ENCODE measurements at regions not wholly inside any gene's neighbourhood (a gene's known extent, or its start where the extent isn't known, plus 50 kb on each side); places are given as distances from the start of the nearest gene placed in this dataset.

- in situ Hi-C loops (cut with MboI; ENCODE audit: low sequenced_read_pairs), result no loop called here
- Histone ChIP-seq H2AK9ac (replicated peaks; ENCODE audit: low read depth, low read length, poor library complexity) (no peak overlapping the region), H3K56ac (ENCODE audit: extremely low read depth, insufficient read depth, low read length) (no peak overlapping the region), H4K5ac (ENCODE audit: low read depth, low read length) (no peak overlapping the region), H3K9me1 (ENCODE audit: insufficient read depth, low read length) (no peaks in the 10 kb centered on the region), H2AFZ (replicated peaks; ENCODE audit: low read length, poor library complexity) (no peak overlapping the region), H3K27me3 (ENCODE audit: control insufficient read depth, insufficient read depth, low read length) (no peaks in the 10 kb centered on the region), H3K79me1 (ENCODE audit: low read depth in 1 of 2, low read length in 2 of 2) (no peaks in the 10 kb centered on the region), H3K4me3 (ENCODE audit: insufficient read depth, low read depth, low read length) (no peak overlapping the region), H3K23ac (ENCODE audit: low read depth, low read length) (no peak overlapping the region), H3K36me3 (ENCODE audit: control insufficient read depth, insufficient read depth, low read length) (no peaks in the 10 kb centered on the region), H2BK20ac (ENCODE audit: low read depth, low read length) (no peak overlapping the region), H3K18ac (ENCODE audit: low read depth, low read length) (no peak overlapping the region), H3K4me2 (ENCODE audit: low read depth, low read length) (no peak overlapping the region), H3K14ac (replicated peaks; ENCODE audit: low read depth, low read length) (no peak overlapping the region), H2BK5ac (ENCODE audit: low read depth, low read length, poor library complexity, severe bottlenecking) (no peak overlapping the region), H3K9me3 (ENCODE audit: control insufficient read depth, insufficient read depth, low read length) (no peaks in the 10 kb centered on the region), H3K4me1 (ENCODE audit: control insufficient read depth, insufficient read depth, low read length) (no peaks in the 10 kb centered on the region), H3K4ac (ENCODE audit: low read depth, low read length) (no peak overlapping the region), H3K27ac (ENCODE audit: insufficient read depth, low read length) (no peak overlapping the region), H2BK15ac (ENCODE audit: low read depth, low read length) (no peak overlapping the region), H2BK120ac (ENCODE audit: low read depth, low read length) (no peak overlapping the region), H4K20me1 (ENCODE audit: insufficient read depth, low read length) (no peaks in the 10 kb centered on the region), H2AK5ac (ENCODE audit: low read depth, low read length) (no peak overlapping the region), H4K91ac (ENCODE audit: insufficient read depth, low read depth, low read length) (no peak overlapping the region), H4K8ac (ENCODE audit: low read depth in 2 of 2, low read length in 2 of 2) (no peak overlapping the region), H3K9ac (ENCODE audit: low read depth, low read length) (no peak overlapping the region)
- TF ChIP-seq FOS (IDR thresholded peaks at IDR 0.05; ENCODE audit: low read depth, low read length), result no peak
- TF ChIP-seq, protein P1, sequence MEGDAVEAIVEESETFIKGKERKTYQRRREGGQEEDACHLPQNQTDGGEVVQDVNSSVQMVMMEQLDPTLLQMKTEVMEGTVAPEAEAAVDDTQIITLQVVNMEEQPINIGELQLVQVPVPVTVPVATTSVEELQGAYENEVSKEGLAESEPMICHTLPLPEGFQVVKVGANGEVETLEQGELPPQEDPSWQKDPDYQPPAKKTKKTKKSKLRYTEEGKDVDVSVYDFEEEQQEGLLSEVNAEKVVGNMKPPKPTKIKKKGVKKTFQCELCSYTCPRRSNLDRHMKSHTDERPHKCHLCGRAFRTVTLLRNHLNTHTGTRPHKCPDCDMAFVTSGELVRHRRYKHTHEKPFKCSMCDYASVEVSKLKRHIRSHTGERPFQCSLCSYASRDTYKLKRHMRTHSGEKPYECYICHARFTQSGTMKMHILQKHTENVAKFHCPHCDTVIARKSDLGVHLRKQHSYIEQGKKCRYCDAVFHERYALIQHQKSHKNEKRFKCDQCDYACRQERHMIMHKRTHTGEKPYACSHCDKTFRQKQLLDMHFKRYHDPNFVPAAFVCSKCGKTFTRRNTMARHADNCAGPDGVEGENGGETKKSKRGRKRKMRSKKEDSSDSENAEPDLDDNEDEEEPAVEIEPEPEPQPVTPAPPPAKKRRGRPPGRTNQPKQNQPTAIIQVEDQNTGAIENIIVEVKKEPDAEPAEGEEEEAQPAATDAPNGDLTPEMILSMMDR (conservative IDR thresholded peaks at IDR 0.05; ENCODE audit: low read depth, low read length), result no peak
- TF ChIP-seq CHD1 (IDR thresholded peaks at IDR 0.05; ENCODE audit: low read depth, low read length), result no peak
- TF ChIP-seq SMC3 (IDR thresholded peaks at IDR 0.05; ENCODE audit: low read depth, low read length), result no peak
- no peak for TF ChIP-seq RCOR1 (IDR thresholded peaks at IDR 0.05; ENCODE audit: insufficient replicate concordance, low read length)
- TF ChIP-seq POLR2A (IDR thresholded peaks at IDR 0.05; ENCODE audit: low read depth, low read length), result no peak
- TF ChIP-seq USF2 (IDR thresholded peaks at IDR 0.05; ENCODE audit: low read depth, low read length), result no peak
- TF ChIP-seq RFX5 (IDR thresholded peaks at IDR 0.05; ENCODE audit: low read depth, low read length), result no peak
- no peak for TF ChIP-seq MAZ (IDR thresholded peaks at IDR 0.05; ENCODE audit: borderline replicate concordance, low read depth, low read length)
- dilution Hi-C loops (cut with HindIII; ENCODE audit: low sequenced_read_pairs, unreplicated experiment), result no loop called here
- ChIA-PET POLR2A (ENCODE audit: unreplicated experiment) (no interaction called here), CTCF (no interaction called here)
- DNase-seq (no peak), ATAC-seq (ENCODE audit: low read depth) (no peak)
- BruUV-seq (replicated peaks), result no TSS peak
- whole genome bisulfite sequencing, 2 experiments (ENCODE audit: extremely low coverage in 2 of 2, insufficient read length in 1 of 2), result 67% methylated on average over 1 of the region's 8 CpGs; no CpG with 5 or more reads in 1 of the 2 experiments
- intact Hi-C loops (cut with micrococcal nuclease), result no loop called here
Measured at GRCh38 chr17:34099859-34100515, 155.1 kb upstream of the CCL2 start.

Data from IMR-90 (cell line).